ENCODE measurements at regions not wholly inside any gene's neighbourhood (a gene's known extent, or its start where the extent isn't known, plus 50 kb on each side); places are given as distances from the start of the nearest gene placed in this dataset.

DNA sequence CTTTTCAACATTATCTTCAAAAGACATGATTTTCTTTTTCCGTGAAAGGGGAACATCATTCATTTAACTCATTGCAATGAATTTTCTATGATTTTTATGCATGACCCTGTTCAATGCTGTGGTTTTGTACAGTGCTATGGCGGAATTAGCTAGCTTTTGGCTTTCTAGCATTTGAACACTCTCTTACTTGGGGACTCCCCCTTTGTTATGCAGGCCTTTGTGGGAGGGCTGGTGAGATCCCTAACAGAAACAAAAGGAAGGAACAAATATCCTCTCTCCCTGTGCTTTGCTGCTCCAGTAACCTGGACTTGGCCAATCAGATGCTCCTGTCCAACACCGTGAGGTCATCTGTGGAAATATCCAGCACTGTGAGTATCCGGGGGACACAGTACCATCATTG lies 353.4 kb upstream of the FZD8 start:
- TF ChIP-seq, protein P1, sequence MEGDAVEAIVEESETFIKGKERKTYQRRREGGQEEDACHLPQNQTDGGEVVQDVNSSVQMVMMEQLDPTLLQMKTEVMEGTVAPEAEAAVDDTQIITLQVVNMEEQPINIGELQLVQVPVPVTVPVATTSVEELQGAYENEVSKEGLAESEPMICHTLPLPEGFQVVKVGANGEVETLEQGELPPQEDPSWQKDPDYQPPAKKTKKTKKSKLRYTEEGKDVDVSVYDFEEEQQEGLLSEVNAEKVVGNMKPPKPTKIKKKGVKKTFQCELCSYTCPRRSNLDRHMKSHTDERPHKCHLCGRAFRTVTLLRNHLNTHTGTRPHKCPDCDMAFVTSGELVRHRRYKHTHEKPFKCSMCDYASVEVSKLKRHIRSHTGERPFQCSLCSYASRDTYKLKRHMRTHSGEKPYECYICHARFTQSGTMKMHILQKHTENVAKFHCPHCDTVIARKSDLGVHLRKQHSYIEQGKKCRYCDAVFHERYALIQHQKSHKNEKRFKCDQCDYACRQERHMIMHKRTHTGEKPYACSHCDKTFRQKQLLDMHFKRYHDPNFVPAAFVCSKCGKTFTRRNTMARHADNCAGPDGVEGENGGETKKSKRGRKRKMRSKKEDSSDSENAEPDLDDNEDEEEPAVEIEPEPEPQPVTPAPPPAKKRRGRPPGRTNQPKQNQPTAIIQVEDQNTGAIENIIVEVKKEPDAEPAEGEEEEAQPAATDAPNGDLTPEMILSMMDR (IDR thresholded peaks at IDR 0.05 in 4 of 5, conservative IDR thresholded peaks at IDR 0.05 in 1 of 5): no peak
- TF ChIP-seq POLR2A (IDR thresholded peaks at IDR 0.05): no peak

All from gastrocnemius medialis (tissue), 4 donors.